Mesothelial cell of epicardium (in vitro differentiated cells): ENCODE measurements at regions not wholly inside any gene's neighbourhood (a gene's known extent, or its start where the extent isn't known, plus 50 kb on each side); places are given as distances from the start of the nearest gene placed in this dataset.

Experiments used
- DNase-seq, 2 experiments: peaks; one replicate each; pipeline ENCODE4 v3.0.0; 2021; ENCODE audit warnings: low spot score in 2 of 2; ENCODE audit not compliant: unreplicated experiment in 2 of 2
- H3K27ac Mint-ChIP-seq: 2 replicates; pipeline ENCODE4 v1.8.0; 2021; ENCODE audit warnings: mixed read lengths
- H3K27me3 Mint-ChIP-seq: 2 replicates; pipeline ENCODE4 v1.8.0; 2021; ENCODE audit warnings: low read depth, mixed read lengths
- H3K36me3 Mint-ChIP-seq: 2 replicates; pipeline ENCODE4 v1.8.0; 2021; ENCODE audit warnings: mixed read lengths
- H3K4me1 Mint-ChIP-seq: 2 replicates; pipeline ENCODE4 v1.8.0; 2021; ENCODE audit warnings: mixed read lengths
- H3K4me3 Mint-ChIP-seq: 2 replicates; pipeline ENCODE4 v1.8.0; 2021; ENCODE audit warnings: mild to moderate bottlenecking, moderate library complexity, mixed read lengths
- H3K9me3 Mint-ChIP-seq: 2 replicates; pipeline ENCODE4 v1.8.0; 2021; ENCODE audit warnings: mixed read lengths
- CTCF ChIP-seq: fragments of 200-600 bp; sonication (generic); IDR thresholded peaks from one replicate; pipeline ENCODE4 v1.5.0; 2021; ENCODE audit warnings: antibody characterized with exemption; ENCODE audit not compliant: unreplicated experiment

- Mint-ChIP-seq H3K27ac (peak overlapping the region; percentile 93), H3K9me3 (no peaks in the 10 kb centered on the region), H3K27me3 (no peaks in the 10 kb centered on the region), H3K36me3 (no peaks in the 10 kb centered on the region), H3K4me3 (no peak overlapping the region), H3K4me1 (peaks cover 49% of the 10 kb centered on the region)
- DNase-seq, result no peak
- no peak for TF ChIP-seq CTCF
Observed at GRCh38 chr1:149846042-149846441, 53.3 kb upstream of the BOLA1 start.

GRCh38 chr1:149846593-149847466, 52.5 kb upstream of the BOLA1 start:
- H3K4me1 Mint-ChIP-seq, result peaks cover 49% of the 10 kb centered on the region
- H3K27me3 Mint-ChIP-seq, result no peaks in the 10 kb centered on the region
- no peaks in the 10 kb centered on the region for H3K9me3 Mint-ChIP-seq
- H3K36me3 Mint-ChIP-seq, result no peaks in the 10 kb centered on the region
- DNase-seq, result no peak
- no peak for TF ChIP-seq CTCF
- H3K27ac Mint-ChIP-seq, result no peak overlapping the region
- H3K4me3 Mint-ChIP-seq, result no peak overlapping the region

- Mint-ChIP-seq H3K27me3 (no peaks in the 10 kb centered on the region), H3K4me3 (peak overlapping the region; percentile 75), H3K9me3 (no peaks in the 10 kb centered on the region), H3K27ac (peak overlapping the region; percentile 91), H3K4me1 (peaks cover 48% of the 10 kb centered on the region), H3K36me3 (no peaks in the 10 kb centered on the region)
- DNase-seq, result no peak
- TF ChIP-seq CTCF, result no peak
Observed at GRCh38 chr1:149848340-149849110, 50.8 kb upstream of the BOLA1 start.

- Mint-ChIP-seq H3K4me3 (peak overlapping the region; percentile 75), H3K9me3 (no peaks in the 10 kb centered on the region), H3K36me3 (no peaks in the 10 kb centered on the region), H3K27me3 (no peaks in the 10 kb centered on the region), H3K4me1 (peaks cover 42% of the 10 kb centered on the region), H3K27ac (peak overlapping the region; percentile 91)
- TF ChIP-seq CTCF, result no peak
- DNase-seq, result no peak
Observed at GRCh38 chr1:149849111-149849946, 50.0 kb upstream of the BOLA1 start.
